GM18508 (cell line): ENCODE measurements at regions not wholly inside any gene's neighbourhood (a gene's known extent, or its start where the extent isn't known, plus 50 kb on each side); places are given as distances from the start of the nearest gene placed in this dataset.

ENCODE experiments used
- ATAC-seq: cut with Tn5 transposase; IDR thresholded peaks from one replicate; pipeline ENCODE4 v1.9.1; 2021; ENCODE audit warnings: moderate number of reproducible peaks; ENCODE audit not compliant: insufficient read depth, unreplicated experiment

- no peak for ATAC-seq
Measured at GRCh38 chr15:94177112-94177511, 54.2 kb upstream of the MCTP2 start.

DNA sequence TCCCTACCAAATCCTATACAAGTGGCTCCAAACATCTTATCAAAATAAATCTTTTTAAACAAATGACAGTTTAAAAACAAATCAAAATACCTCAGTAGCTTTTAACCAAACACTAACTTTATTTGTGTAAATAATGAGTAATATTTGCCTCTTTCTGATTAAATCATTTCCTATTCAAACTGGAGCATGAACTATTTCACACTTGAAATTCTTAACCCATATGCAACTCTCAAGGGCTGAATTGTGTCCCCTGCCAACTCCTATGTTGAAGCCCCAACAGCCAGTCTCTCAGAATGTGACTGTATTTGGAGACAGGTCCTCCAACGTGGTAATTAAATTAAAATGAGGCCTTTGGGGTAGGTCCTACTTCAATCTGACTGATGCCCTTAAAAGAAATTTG is 55.9 kb upstream of the MCTP2 start:
- ATAC-seq = no peak

DNA sequence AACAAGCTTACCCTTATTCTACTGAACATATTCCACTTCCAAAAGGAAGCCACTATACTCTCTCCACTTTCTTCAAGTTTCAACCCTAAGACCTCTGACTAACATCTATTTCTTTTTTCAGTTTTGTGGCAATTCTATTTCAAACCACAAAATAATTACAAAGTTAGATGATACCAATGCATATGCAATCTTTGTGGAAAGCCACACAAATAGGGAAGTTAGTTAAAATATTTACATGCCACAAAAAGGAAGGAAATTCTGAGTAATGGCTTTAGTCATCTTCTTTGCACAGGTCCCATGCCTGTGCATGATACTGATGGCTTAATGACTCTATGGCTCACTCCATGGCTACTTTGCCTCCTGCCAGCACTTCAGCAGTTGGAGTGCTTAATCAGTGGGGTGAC is 57.0 kb upstream of the MCTP2 start:
- ATAC-seq = peak; percentile 97

GRCh38 chr15:94168250-94168649 is 63.1 kb upstream of the MCTP2 start:
- ATAC-seq = no peak

GRCh38 chr15:94164971-94165370 is 66.4 kb upstream of the MCTP2 start:
- no peak for ATAC-seq

DNA sequence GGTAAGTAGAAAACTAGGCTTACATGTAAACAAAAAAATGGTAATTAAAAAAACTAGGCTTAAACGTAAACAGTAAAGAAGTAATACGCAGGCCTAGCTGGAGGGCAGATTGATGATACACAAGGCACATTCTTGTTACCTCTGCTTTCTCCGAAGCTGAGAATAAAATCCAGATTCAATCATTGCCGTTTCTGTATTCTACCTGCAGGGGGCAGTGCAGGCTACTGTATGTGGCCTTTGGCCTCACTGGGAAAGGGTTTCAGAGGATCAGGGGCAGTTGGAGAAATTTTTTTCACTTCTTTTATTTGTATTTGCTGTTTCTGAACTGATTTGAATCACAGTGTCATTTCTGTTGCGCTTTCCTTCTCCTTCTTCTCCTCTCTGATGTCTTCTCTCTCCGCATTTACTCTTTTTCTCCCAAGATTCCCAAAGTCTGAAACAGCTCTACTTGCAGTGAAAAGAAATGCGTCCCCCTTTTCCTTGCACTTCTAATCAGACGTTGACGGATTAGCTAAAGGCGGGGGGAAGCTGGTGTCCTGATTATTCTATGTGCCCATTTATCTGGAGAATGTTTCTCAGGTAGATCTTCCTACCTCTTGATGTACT is 67.1 kb upstream of the MCTP2 start:
- ATAC-seq = no peak

GRCh38 chr15:94162939-94163338 is 68.4 kb upstream of the MCTP2 start:
- no peak for ATAC-seq

GRCh38 chr15:94154255-94154654 is 77.1 kb upstream of the MCTP2 start:
- ATAC-seq = no peak

DNA sequence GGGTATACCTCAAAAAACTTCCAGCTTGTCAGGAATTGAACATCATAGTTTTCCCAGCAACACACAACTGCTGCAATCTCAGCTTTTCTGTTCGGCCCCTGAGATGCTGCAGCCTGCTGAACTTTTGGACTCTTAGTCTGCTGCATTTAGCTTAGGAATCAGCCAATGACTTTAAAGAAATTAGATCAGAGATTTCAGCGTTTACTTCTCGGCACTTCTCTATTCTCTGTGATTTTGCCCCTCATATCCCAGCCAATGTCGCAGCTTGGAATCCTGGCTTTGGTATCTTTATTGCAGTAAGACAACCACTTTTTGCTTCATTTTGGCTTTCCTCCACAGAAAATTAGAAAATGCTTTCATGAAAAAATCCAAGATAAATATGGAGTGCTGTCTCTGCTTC is 86.3 kb upstream of the MCTP2 start:
- no peak for ATAC-seq

DNA sequence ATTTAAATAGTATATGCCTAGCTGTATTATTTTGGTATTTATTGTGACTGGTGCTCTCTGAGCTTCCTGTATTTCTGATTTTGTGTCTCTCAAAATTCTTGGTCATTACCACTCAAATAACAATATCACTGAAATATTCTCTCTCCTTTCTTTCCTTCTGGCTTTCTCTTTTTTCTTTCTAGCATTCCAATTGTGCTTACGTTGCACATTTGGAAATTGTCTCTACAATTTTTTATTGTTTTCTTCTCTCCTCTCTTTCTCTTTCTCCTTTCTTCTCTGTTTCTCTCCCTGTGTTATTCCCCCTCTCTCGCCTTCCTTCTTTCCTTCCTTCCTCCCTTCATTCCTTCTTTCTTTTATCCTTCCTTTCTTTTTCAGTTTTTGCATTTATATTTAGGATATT is 89.6 kb upstream of the MCTP2 start:
- ATAC-seq = no peak

DNA sequence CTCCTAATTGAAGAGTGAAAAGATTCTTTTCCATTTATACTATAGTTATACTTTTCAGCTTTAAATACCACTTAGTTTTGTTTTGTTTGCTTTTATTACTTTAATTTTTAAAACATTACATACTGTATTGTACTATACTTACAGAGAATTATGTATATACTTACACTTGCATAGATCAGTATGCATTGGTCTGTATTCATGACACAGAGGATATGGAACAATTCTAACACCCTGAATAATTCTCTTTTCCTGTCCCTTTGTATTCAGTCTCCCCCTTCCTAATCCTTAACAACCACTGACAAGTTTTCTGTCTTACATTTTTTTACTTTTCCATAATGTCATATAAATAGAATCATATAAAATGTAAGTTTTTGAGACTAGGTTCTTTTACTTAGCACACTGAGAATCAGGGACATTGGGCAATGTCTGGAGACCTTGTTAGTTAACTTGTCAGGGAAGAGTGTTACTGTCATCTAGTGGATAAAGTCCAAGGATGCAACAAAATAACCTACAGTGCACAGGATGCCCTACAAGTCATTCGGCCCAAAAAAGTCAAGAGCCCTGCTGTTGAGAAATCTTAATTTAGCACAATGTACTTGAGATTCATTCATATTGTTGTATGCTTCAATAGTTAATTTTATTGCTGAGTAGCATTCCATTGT is 95.7 kb upstream of the MCTP2 start:
- no peak for ATAC-seq

GRCh38 chr15:94131875-94132274 is 99.5 kb upstream of the MCTP2 start:
- no peak for ATAC-seq

- no peak for ATAC-seq
Measured at GRCh38 chr15:94130504-94130903, 100.9 kb upstream of the MCTP2 start.

DNA sequence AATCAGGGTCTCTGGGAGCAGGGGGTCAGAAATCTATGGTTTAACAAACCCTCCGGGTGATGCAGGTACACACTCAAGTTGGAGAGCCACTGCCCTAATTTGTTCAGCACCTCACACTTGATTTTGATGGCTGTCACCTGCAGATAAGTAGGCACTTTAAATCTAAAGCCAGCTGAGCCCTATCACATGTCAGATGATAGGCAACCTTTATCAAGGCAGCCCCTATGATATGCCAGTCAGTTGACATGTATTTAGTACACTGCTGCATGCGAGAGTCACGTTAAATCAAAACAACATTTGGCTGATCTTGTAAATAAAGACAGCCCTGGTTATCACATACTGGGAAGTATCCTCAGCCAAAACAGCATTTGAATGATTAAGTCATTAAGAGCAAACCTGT is 104.4 kb upstream of the MCTP2 start:
- ATAC-seq = no peak

DNA sequence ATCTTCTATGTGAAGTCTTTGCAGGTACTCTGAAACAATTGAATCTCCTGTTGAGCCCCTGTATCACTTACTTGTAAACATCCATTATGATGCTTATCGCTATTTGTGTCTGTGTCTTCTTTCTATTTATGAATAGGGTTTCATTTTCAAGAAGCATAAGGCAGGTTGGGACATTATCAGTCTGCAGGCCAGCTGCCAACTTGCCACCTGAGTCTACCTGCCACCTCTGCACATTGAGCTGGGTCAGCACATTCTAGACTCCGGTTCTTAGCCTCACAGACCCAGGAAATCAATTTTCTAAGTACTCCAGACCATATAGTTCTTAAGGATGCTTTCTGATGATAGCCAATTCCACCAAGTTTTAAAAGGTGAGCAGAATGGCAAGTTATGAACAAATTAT is 105.7 kb upstream of the MCTP2 start:
- ATAC-seq = no peak

- no peak for ATAC-seq
Measured at GRCh38 chr15:94125156-94125555, 106.2 kb upstream of the MCTP2 start.

DNA sequence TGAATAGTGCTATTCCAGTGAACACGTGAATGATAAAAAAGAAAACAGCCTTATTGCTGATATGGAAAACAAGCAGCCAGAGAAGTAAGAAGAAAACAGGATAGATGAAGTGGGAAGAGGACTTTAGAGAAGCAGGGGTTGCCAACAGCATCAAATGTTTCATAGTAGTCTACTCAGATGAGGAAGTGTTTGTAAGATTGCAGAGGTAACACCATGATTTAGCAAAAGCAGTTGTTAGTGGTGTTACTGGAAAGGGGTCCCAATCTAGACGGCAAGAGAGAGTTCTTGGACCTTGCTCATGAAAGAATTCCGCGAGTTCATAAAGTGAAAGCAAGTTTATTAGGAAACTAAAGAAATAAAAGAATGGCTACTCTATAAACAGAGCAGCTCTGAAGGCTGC is 108.8 kb upstream of the MCTP2 start:
- ATAC-seq = no peak

- peak; percentile 98 for ATAC-seq
Measured at GRCh38 chr15:94119923-94120775, 111.2 kb upstream of the MCTP2 start.

DNA sequence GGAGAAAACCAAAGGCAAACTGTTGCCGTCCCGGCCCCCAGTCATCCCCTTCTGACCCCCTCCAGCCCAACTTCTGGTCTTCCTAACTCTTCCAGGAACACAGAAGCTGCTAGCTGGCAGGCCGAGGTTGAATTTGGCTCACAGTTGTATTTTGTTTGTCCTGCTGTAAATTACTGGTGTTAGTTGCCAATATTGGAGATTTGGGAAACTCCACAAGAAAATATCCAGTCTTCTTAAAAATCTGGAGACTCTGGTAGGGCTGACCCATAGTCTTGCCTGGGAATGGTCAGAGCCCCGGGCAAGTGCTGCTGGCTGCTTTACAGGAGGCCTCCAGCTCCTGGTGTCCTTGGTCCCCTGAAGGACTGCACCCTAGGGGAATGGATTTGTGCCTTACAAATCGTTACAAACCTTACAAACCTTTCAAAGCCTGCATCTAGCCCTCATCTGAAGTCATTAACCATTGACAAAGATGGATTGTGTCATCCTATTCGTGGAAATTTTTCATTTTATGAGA is 112.0 kb upstream of the MCTP2 start:
- ATAC-seq = no peak

- ATAC-seq = no peak
Measured at GRCh38 chr15:94110476-94111130, 120.8 kb upstream of the MCTP2 start.

DNA sequence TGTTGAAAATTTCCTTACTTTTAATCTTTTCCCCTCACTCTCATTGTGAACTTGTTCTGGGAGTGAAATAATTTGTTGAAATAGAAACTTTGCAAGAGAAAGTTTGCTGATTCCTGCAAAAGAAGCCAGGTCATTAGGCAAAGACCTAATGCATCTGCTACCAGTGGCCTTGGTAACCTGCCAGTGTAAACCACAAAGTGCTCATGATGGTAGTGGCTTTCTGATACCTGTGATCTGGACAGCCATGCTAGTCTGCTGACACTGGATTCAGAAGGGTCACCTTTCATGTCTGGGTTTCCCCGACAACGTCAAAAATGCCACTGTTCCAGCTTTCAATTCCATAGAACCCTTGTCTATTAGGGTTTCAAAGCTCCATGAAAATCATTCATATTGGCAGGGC is 123.7 kb upstream of the MCTP2 start:
- ATAC-seq = no peak
